Mesendoderm (in vitro differentiated cells): ENCODE measurements at regions not wholly inside any gene's neighbourhood (a gene's known extent, or its start where the extent isn't known, plus 50 kb on each side); places are given as distances from the start of the nearest gene placed in this dataset.

Experiments
- DNase-seq: peaks from one replicate; pipeline ENCODE4 v3.0.0; 2013
- H2AK5ac ChIP-seq: 2 replicates; pipeline ENCODE4 v1.6.1; 2013; ENCODE audit warnings: low read length, inconsistent platforms
- H2BK120ac ChIP-seq: 2 replicates; pipeline ENCODE4 v1.6.1; 2013; ENCODE audit warnings: low read depth, mild to moderate bottlenecking, low read length, moderate library complexity, mixed read lengths
- H2BK15ac ChIP-seq: replicated peaks from 2 replicates; pipeline ENCODE4 v1.6.1; 2013; ENCODE audit warnings: low read depth, mild to moderate bottlenecking, moderate library complexity
- H2BK5ac ChIP-seq: 2 replicates; pipeline ENCODE4 v1.6.1; 2013; ENCODE audit warnings: low read length, inconsistent platforms
- H3K18ac ChIP-seq: 2 replicates; pipeline ENCODE4 v1.6.1; 2013; ENCODE audit warnings: mild to moderate bottlenecking, low read length, mixed read lengths
- H3K23ac ChIP-seq: one replicate; pipeline ENCODE4 v1.6.1; 2013; ENCODE audit warnings: low read length
- H3K27ac ChIP-seq: 2 replicates; pipeline ENCODE4 v1.5.1; 2013; ENCODE audit warnings: low read depth, mild to moderate bottlenecking, inconsistent platforms, low read length, moderate library complexity
- H3K27me3 ChIP-seq: 2 replicates; pipeline ENCODE4 v1.6.1; 2013; ENCODE audit warnings: low read length, control low read depth, mild to moderate bottlenecking, inconsistent platforms; ENCODE audit not compliant: insufficient read depth, poor library complexity
- H3K36me3 ChIP-seq: 2 replicates; pipeline ENCODE4 v1.6.1; 2013; ENCODE audit warnings: low read length, inconsistent platforms; ENCODE audit not compliant: control insufficient read depth, insufficient read depth
- H3K4ac ChIP-seq: one replicate; pipeline ENCODE4 v1.6.1; 2013; ENCODE audit warnings: low read depth, mild to moderate bottlenecking, low read length, moderate library complexity
- H3K4me1 ChIP-seq: 2 replicates; pipeline ENCODE4 v1.6.1; 2013; ENCODE audit warnings: low read depth, low read length, inconsistent platforms; ENCODE audit not compliant: control insufficient read depth
- H3K4me2 ChIP-seq: 2 replicates; pipeline ENCODE4 v1.6.1; 2013; ENCODE audit warnings: low read length
- H3K4me3 ChIP-seq: 2 replicates; pipeline ENCODE4 v1.5.1; 2013; ENCODE audit warnings: mild to moderate bottlenecking, low read length
- H3K56ac ChIP-seq: one replicate; pipeline ENCODE4 v1.6.1; 2013; ENCODE audit warnings: low read length
- H3K79me1 ChIP-seq: 2 replicates; pipeline ENCODE4 v1.6.1; 2013; ENCODE audit warnings: low read length, inconsistent platforms
- H3K79me2 ChIP-seq: 2 replicates; pipeline ENCODE4 v1.6.1; 2013; ENCODE audit warnings: mild to moderate bottlenecking, low read length; ENCODE audit not compliant: control insufficient read depth, insufficient read depth
- H3K9ac ChIP-seq: 2 replicates; pipeline ENCODE4 v1.6.1; 2013; ENCODE audit warnings: low read length, inconsistent platforms
- H4K5ac ChIP-seq: one replicate; pipeline ENCODE4 v1.6.1; 2013; ENCODE audit warnings: low read length
- H4K8ac ChIP-seq: one replicate; pipeline ENCODE4 v1.6.1; 2013; ENCODE audit warnings: low read depth, mild to moderate bottlenecking, control low read depth, low read length, moderate library complexity
- WGBS: extraction: QIAGEN DNeasy Blood & Tissue Kit; methylation state at CpG from one replicate; pipeline ENCODE4 v1.1.7; 2013; ENCODE audit warnings: low lambda C conversion rate, missing lambda C conversion rate; ENCODE audit not compliant: insufficient coverage; ENCODE audit errors: extremely low coverage; 5-methylcytosine and 5-hydroxymethylcytosine counted together

- H2BK5ac ChIP-seq, result no peak overlapping the region
- no peak overlapping the region for H2AK5ac ChIP-seq
- H3K56ac ChIP-seq, result no peak overlapping the region
- H4K8ac ChIP-seq, result no peak overlapping the region
- H3K4ac ChIP-seq, result no peak overlapping the region
- no peak overlapping the region for H4K5ac ChIP-seq
- no peak overlapping the region for H2BK120ac ChIP-seq
- no peak overlapping the region for H3K4me3 ChIP-seq
- no peak overlapping the region for H3K23ac ChIP-seq
- no peaks in the 10 kb centered on the region for H3K79me2 ChIP-seq
- no peak for DNase-seq
- H2BK15ac ChIP-seq, result no peak overlapping the region
- H3K79me1 ChIP-seq, result no peaks in the 10 kb centered on the region
- no peak overlapping the region for H3K4me2 ChIP-seq
- no peaks in the 10 kb centered on the region for H3K4me1 ChIP-seq
- H3K36me3 ChIP-seq, result no peaks in the 10 kb centered on the region
- H3K27me3 ChIP-seq, result no peaks in the 10 kb centered on the region
- no CpG with 5 or more reads among the region's 1 CpG for WGBS
- H3K18ac ChIP-seq, result no peak overlapping the region
- no peak overlapping the region for H3K27ac ChIP-seq
- H3K9ac ChIP-seq, result no peak overlapping the region
Observed at GRCh38 chr15:59835776-59836175, 146.7 kb upstream of the BNIP2 start.

- DNase-seq, result no peak
- Histone ChIP-seq H3K4me1 (no peaks in the 10 kb centered on the region), H3K9ac (no peak overlapping the region), H3K4ac (no peak overlapping the region), H2BK5ac (no peak overlapping the region), H3K4me3 (no peak overlapping the region), H3K23ac (no peak overlapping the region), H2BK15ac (no peak overlapping the region), H4K5ac (no peak overlapping the region), H4K8ac (no peak overlapping the region), H3K36me3 (no peaks in the 10 kb centered on the region), H3K79me1 (no peaks in the 10 kb centered on the region), H3K27ac (no peak overlapping the region), H2AK5ac (no peak overlapping the region), H3K18ac (no peak overlapping the region), H3K4me2 (no peak overlapping the region), H3K56ac (no peak overlapping the region), H3K79me2 (no peaks in the 10 kb centered on the region), H3K27me3 (no peaks in the 10 kb centered on the region), H2BK120ac (no peak overlapping the region)
- no CpG with 5 or more reads among the region's 3 CpGs for WGBS
Observed at GRCh38 chr15:59834528-59834927, 145.4 kb upstream of the BNIP2 start.

DNA sequence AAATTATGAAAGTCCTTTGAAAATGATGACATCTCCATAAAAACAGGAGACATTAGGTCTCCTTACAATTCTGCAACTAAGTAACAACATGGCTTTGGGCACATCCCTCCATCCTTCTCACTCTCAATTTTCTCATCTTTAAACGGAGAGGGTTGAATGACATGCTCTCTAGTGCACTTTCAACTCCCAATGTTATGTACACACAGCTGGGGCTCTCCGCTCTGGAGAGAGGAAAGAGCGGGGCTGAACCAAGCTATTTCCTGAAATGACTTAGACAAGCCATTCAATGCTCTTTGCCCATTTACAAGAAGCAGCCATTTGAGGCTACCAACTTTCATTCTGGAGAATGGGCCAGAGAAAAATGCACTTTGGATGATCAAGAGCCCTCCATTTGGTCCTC is 144.2 kb upstream of the BNIP2 start:
- Histone ChIP-seq H3K79me2 (no peaks in the 10 kb centered on the region), H3K18ac (no peak overlapping the region), H2AK5ac (no peak overlapping the region), H3K79me1 (no peaks in the 10 kb centered on the region), H4K8ac (no peak overlapping the region), H3K4ac (no peak overlapping the region), H3K56ac (no peak overlapping the region), H3K27ac (no peak overlapping the region), H3K9ac (no peak overlapping the region), H3K23ac (no peak overlapping the region), H3K27me3 (no peaks in the 10 kb centered on the region), H3K4me2 (no peak overlapping the region), H4K5ac (no peak overlapping the region), H3K36me3 (no peaks in the 10 kb centered on the region), H3K4me3 (no peak overlapping the region), H2BK120ac (no peak overlapping the region), H3K4me1 (no peaks in the 10 kb centered on the region), H2BK15ac (no peak overlapping the region), H2BK5ac (no peak overlapping the region)
- no peak for DNase-seq
- no CpG with 5 or more reads among the region's 3 CpGs for WGBS

DNA sequence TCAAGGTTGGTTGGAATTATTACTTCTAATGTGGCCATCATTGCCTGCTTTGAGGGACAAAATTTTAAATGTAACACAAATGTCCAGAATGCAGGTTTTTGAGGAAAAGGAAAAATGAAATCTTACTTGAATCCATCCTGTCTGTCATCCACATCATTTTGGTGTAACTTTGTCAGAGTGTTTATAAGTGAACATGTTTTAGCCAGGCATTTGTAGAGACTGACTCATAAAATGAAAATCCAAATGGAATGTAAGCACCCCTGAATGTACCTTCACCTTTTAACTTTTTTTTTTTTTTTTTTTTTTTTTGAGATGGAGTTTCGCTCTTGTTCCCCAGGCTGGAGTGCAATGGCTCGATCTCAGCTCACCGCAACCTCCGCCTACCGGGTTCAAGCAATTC is 141.8 kb upstream of the BNIP2 start:
- Histone ChIP-seq H2BK15ac (no peak overlapping the region), H4K8ac (no peak overlapping the region), H3K23ac (no peak overlapping the region), H3K4me1 (no peaks in the 10 kb centered on the region), H3K4me3 (no peak overlapping the region), H3K79me2 (no peaks in the 10 kb centered on the region), H3K79me1 (no peaks in the 10 kb centered on the region), H3K4ac (no peak overlapping the region), H3K27me3 (no peaks in the 10 kb centered on the region), H3K4me2 (no peak overlapping the region), H2BK5ac (no peak overlapping the region), H3K36me3 (no peaks in the 10 kb centered on the region), H3K9ac (no peak overlapping the region), H3K56ac (no peak overlapping the region), H3K27ac (no peak overlapping the region), H4K5ac (no peak overlapping the region), H2BK120ac (no peak overlapping the region), H2AK5ac (no peak overlapping the region), H3K18ac (no peak overlapping the region)
- no peak for DNase-seq
- no CpG with 5 or more reads among the region's 5 CpGs for WGBS

DNA sequence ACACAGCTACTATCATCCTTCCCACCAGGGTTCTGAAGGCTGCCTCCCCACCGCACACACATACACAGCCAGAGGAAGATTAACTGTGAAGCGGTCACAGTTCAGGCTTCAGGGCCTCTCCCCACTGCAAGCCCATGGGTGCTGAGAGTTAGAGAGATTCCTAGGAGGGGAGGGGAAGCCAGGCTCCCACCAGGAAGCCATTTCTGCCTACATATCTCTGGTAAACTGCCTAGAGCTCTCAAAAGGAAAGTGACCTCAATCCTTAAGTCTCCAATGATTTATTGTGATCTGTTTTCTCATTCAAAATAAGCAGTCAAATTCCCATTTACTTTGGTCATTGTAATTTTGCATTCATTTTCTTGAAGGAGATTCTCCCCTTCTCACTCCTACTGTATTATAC is 141.0 kb upstream of the BNIP2 start:
- H4K5ac ChIP-seq, result no peak overlapping the region
- H2BK5ac ChIP-seq, result no peak overlapping the region
- H3K4me2 ChIP-seq, result no peak overlapping the region
- no peak overlapping the region for H2AK5ac ChIP-seq
- H2BK120ac ChIP-seq, result no peak overlapping the region
- H3K56ac ChIP-seq, result no peak overlapping the region
- no peak overlapping the region for H3K9ac ChIP-seq
- no peak overlapping the region for H3K4ac ChIP-seq
- H3K23ac ChIP-seq, result no peak overlapping the region
- WGBS, result no CpG with 5 or more reads among the region's 2 CpGs
- no peaks in the 10 kb centered on the region for H3K27me3 ChIP-seq
- H4K8ac ChIP-seq, result no peak overlapping the region
- no peak overlapping the region for H3K27ac ChIP-seq
- no peaks in the 10 kb centered on the region for H3K4me1 ChIP-seq
- H3K4me3 ChIP-seq, result no peak overlapping the region
- no peak for DNase-seq
- no peaks in the 10 kb centered on the region for H3K79me1 ChIP-seq
- no peak overlapping the region for H3K18ac ChIP-seq
- H2BK15ac ChIP-seq, result no peak overlapping the region
- H3K36me3 ChIP-seq, result no peaks in the 10 kb centered on the region
- H3K79me2 ChIP-seq, result no peaks in the 10 kb centered on the region

- Histone ChIP-seq H3K27me3 (no peaks in the 10 kb centered on the region), H3K4ac (no peak overlapping the region), H2BK15ac (no peak overlapping the region), H4K8ac (no peak overlapping the region), H3K56ac (no peak overlapping the region), H3K23ac (no peak overlapping the region), H2AK5ac (no peak overlapping the region), H3K4me1 (no peaks in the 10 kb centered on the region), H3K79me2 (no peaks in the 10 kb centered on the region), H3K36me3 (no peaks in the 10 kb centered on the region), H3K4me2 (no peak overlapping the region), H3K4me3 (no peak overlapping the region), H2BK120ac (no peak overlapping the region), H3K27ac (no peak overlapping the region), H3K18ac (no peak overlapping the region), H4K5ac (no peak overlapping the region), H3K79me1 (no peaks in the 10 kb centered on the region), H2BK5ac (no peak overlapping the region), H3K9ac (no peak overlapping the region)
- no CpG with 5 or more reads among the region's 15 CpGs for WGBS
- no peak for DNase-seq
Observed at GRCh38 chr15:59828861-59829260, 139.7 kb upstream of the BNIP2 start.
